Left lung (tissue), 4 donors: ENCODE measurements at regions not wholly inside any gene's neighbourhood (a gene's known extent, or its start where the extent isn't known, plus 50 kb on each side); places are given as distances from the start of the nearest gene placed in this dataset.

Experiments
- ATAC-seq: fragments of 200-7000 bp; cut with Tn5 transposase; one replicate; pipeline ENCODE4 v1.9.1; 2020; ENCODE audit warnings: moderate library complexity
- DNase-seq, 4 donors: peaks; one replicate each; pipeline ENCODE4 v3.0.0-alpha.2; 2013 to 2020
- H3K27ac ChIP-seq, 2 donors: fragments of 200-600 bp; sonication (generic) in 1 of 2; one replicate each; pipeline versions ENCODE4 v1.5.0 to v1.8.0; 2020 to 2021
- H3K27me3 ChIP-seq, 2 donors: fragments of 200-600 bp; sonication (generic) in 1 of 2; one replicate each; pipeline versions ENCODE4 v1.5.0 to v1.8.0; 2020 to 2021
- H3K36me3 ChIP-seq, 2 donors: fragments of 200-600 bp; sonication (generic) in 1 of 2; one replicate each; pipeline versions ENCODE4 v1.5.0 to v1.8.0; 2020 to 2021
- H3K4me1 ChIP-seq, 2 donors: fragments of 200-600 bp; one replicate each; pipeline ENCODE4 v1.8.0; 2021
- H3K4me3 ChIP-seq, 2 donors: fragments of 200-600 bp; sonication (generic) in 1 of 2; one replicate each; pipeline versions ENCODE4 v1.5.0 to v1.8.0; 2020 to 2021; ENCODE audit warnings: mild to moderate bottlenecking in 1 of 2
- H3K9me3 ChIP-seq, 2 donors: fragments of 200-600 bp; sonication (generic) in 1 of 2; one replicate each; pipeline versions ENCODE4 v1.5.0 to v1.8.0; 2020 to 2021
- intact Hi-C, 2 donors: fragments of 100-400 bp; cut with DNase I; formaldehyde crosslinking; loops; one replicate each; pipeline versions ENCODE4 v1.11.2 to v1.14.2; 2022
- TF ChIP-seq, protein P1 (sequence below), 2 donors: fragments of 200-600 bp; sonication (generic) in 1 of 2; IDR thresholded peaks; one replicate each; pipeline versions ENCODE4 v1.5.0 to v1.8.0; 2021; ENCODE audit warnings: antibody characterized with exemption in 2 of 2
- donor health status: DM: no; HTN: yes; CAD: no.
- donor health status: DM: no; HTN: no; CAD: no.

DNA sequence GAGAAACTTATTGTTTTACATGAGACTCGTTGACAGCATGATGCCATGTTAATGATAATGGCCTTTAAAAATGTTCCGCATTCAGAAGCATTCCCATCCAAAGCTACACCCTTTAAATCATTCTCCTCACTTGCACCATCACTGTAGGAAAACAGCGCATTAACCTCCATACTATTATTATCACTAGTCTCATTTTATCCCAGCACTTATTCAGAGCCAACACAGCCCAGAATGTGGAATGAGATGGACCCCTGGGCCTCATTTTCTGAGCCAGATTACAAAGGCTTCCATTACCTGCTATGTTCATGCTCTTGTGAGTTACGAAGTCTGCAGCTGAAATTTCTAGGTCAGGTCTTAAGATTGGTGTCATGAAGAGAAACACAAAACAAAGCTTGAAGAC lies 159.4 kb downstream of the HS3ST3A1 start:
- H3K36me3 ChIP-seq: no peaks in the 10 kb centered on the region
- DNase-seq (no peak), ATAC-seq (no peak)
- no peaks in the 10 kb centered on the region for H3K4me1 ChIP-seq
- H3K27ac ChIP-seq: no peak overlapping the region
- no peak overlapping the region for H3K4me3 ChIP-seq
- no peaks in the 10 kb centered on the region for H3K27me3 ChIP-seq
- intact Hi-C loops: no loop called here
- TF ChIP-seq, protein P1, sequence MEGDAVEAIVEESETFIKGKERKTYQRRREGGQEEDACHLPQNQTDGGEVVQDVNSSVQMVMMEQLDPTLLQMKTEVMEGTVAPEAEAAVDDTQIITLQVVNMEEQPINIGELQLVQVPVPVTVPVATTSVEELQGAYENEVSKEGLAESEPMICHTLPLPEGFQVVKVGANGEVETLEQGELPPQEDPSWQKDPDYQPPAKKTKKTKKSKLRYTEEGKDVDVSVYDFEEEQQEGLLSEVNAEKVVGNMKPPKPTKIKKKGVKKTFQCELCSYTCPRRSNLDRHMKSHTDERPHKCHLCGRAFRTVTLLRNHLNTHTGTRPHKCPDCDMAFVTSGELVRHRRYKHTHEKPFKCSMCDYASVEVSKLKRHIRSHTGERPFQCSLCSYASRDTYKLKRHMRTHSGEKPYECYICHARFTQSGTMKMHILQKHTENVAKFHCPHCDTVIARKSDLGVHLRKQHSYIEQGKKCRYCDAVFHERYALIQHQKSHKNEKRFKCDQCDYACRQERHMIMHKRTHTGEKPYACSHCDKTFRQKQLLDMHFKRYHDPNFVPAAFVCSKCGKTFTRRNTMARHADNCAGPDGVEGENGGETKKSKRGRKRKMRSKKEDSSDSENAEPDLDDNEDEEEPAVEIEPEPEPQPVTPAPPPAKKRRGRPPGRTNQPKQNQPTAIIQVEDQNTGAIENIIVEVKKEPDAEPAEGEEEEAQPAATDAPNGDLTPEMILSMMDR (IDR thresholded peaks at IDR 0.05): no peak
- H3K9me3 ChIP-seq: no peaks in the 10 kb centered on the region

DNA sequence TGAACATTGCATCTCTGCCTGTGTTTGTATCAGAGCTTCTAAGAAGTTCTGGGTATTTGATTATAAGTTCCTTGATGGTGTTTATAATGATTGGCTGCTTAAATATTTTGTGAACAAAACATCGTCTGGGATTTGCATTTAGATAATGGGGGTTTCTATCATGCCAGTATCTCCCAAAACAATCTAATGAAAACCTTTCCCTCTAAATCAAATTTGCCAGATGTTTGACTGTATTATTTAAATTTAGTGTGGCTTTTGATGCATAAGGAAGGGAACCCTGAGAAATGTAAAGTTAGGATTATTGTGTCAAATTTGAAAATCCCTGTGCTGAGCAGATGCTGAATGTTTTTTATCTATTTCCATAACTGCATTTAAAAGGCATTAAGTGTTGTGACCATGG lies 159.9 kb downstream of the HS3ST3A1 start:
- H3K9me3 ChIP-seq: no peaks in the 10 kb centered on the region
- TF ChIP-seq, protein P1 (IDR thresholded peaks at IDR 0.05): no peak
- DNase-seq: no peak
- intact Hi-C loops: no loop called here
- no peaks in the 10 kb centered on the region for H3K27me3 ChIP-seq
- no peaks in the 10 kb centered on the region for H3K4me1 ChIP-seq
- no peak for ATAC-seq
- no peaks in the 10 kb centered on the region for H3K36me3 ChIP-seq
- H3K27ac ChIP-seq: no peak overlapping the region
- no peak overlapping the region for H3K4me3 ChIP-seq

DNA sequence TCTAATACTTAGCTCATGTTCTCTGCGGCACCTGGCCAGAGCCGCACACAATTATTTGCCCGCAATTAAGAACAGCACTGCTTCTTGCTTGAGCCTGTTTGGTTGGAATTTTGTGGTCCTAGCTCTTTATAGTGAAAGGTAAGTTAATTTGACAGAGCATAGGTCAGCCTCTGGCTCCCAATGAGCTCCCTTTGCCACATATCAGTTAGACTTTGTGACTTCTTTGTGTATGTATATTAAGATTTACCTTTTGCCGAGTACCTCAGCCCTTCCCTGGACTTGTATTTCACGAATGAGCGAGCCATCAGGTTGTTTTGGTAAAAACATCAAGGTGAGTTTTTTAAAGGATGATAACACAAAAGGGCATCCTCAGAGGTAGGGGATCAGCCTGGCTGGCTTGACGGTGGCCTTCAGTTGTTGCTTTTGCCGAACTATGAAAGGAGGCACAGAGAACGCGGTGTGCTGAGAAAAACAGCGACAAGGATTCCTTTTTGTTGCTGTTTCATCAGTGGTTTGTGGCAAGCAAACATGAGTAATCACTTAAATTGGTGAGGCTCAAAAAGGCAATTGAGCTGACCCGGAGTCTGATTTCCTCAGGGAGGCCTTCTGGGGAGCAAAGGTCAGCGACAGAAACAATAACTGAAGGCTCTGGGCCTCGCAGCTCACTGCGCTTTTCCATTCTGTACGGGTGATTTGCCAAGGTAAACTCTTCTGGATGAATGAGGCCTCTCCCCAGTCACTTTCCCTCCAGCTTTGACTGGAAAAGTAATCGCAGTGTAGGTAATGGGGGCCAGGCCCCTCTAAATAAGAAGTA lies 163.6 kb downstream of the HS3ST3A1 start:
- no peak for ATAC-seq
- DNase-seq: no peak
- TF ChIP-seq, protein P1 (IDR thresholded peaks at IDR 0.05): no peak

DNA sequence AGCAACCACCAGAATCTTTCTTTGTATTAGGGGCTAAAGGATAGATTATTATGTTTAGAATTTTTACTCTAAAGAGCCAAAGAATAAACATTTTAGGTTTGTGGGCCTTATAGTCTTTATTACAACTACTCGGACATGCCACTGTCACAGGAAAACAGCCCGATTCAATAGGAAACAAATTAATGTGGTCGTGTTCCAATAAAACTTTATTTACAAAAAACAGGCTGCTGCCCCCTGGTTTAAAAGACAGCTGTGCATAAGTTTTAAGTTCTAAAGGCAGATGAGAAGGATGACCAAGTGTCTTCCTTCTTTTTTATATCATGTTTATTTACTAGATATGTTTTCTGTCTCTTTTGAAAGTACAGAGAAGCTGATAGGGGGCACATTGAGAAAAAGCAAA lies 166.5 kb downstream of the HS3ST3A1 start:
- intact Hi-C loops: no loop called here
- no peak for ATAC-seq
- no peak overlapping the region for H3K27ac ChIP-seq
- H3K4me1 ChIP-seq: no peaks in the 10 kb centered on the region
- no peaks in the 10 kb centered on the region for H3K36me3 ChIP-seq
- no peaks in the 10 kb centered on the region for H3K27me3 ChIP-seq
- no peak overlapping the region for H3K4me3 ChIP-seq
- peaks cover 0 to 2% of the 10 kb centered on the region in 2 donors for H3K9me3 ChIP-seq
- no peak for DNase-seq
- TF ChIP-seq, protein P1 (IDR thresholded peaks at IDR 0.05): no peak

More for the DNA sequence above, 163.6 kb downstream of the HS3ST3A1 start:
- H3K4me3 ChIP-seq: no peak overlapping the region
- no peaks in the 10 kb centered on the region for H3K4me1 ChIP-seq
- H3K27me3 ChIP-seq: no peaks in the 10 kb centered on the region
- intact Hi-C loops: no loop called here
- H3K9me3 ChIP-seq: peaks cover 0 to under 1% of the 10 kb centered on the region in 2 donors
- H3K36me3 ChIP-seq: no peaks in the 10 kb centered on the region
- H3K27ac ChIP-seq: no peak overlapping the region

DNA sequence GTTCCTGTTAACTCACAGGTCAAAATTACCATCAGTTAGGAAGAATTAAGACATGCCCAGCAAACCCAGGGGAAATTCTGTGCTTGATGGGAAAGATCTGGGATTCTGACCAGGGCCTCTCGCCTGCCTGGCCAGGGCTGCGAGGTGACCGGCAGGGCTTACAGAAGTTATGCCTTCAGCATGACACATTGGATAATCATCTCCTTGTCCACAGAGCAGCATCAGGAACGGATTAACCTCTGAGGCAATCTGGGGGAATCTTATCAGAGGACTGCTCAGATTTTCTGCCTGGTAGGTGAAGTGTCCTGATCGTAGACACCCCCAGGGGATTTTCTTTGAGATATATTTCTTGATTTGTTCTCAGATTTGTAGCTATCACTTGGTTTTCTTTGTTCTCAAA lies 172.5 kb downstream of the HS3ST3A1 start:
- no peak for DNase-seq
- Histone ChIP-seq H3K36me3 (no peaks in the 10 kb centered on the region), H3K9me3 (peaks cover 0 to 2% of the 10 kb centered on the region in 2 donors), H3K4me3 (no peak overlapping the region), H3K4me1 (no peaks in the 10 kb centered on the region), H3K27ac (no peak overlapping the region), H3K27me3 (no peaks in the 10 kb centered on the region)
- intact Hi-C loops: no loop called here
- TF ChIP-seq, protein P1 (IDR thresholded peaks at IDR 0.05): no peak
- no peak for ATAC-seq
